Chondrocyte (in vitro differentiated cells): ENCODE measurements at regions not wholly inside any gene's neighbourhood (a gene's known extent, or its start where the extent isn't known, plus 50 kb on each side); places are given as distances from the start of the nearest gene placed in this dataset.

Experiments
- DNase-seq: peaks from one replicate; pipeline ENCODE4 v3.0.0; 2021; ENCODE audit warnings: mixed read lengths, low spot score
- H3K27ac Mint-ChIP-seq: one replicate; pipeline ENCODE4 v1.8.0; 2021; ENCODE audit warnings: mild to moderate bottlenecking, moderate library complexity, mixed read lengths; ENCODE audit not compliant: unreplicated experiment
- H3K27me3 Mint-ChIP-seq: 2 replicates; pipeline ENCODE4 v1.8.0; 2021; ENCODE audit warnings: low read depth, mixed read lengths
- H3K36me3 Mint-ChIP-seq: 2 replicates; pipeline ENCODE4 v1.8.0; 2021; ENCODE audit warnings: low read depth, mixed read lengths
- H3K4me1 Mint-ChIP-seq: 2 replicates; pipeline ENCODE4 v1.8.0; 2021; ENCODE audit warnings: low read depth, mild to moderate bottlenecking, mixed read lengths
- H3K4me3 Mint-ChIP-seq: one replicate; pipeline ENCODE4 v1.8.0; 2021; ENCODE audit warnings: mild to moderate bottlenecking, moderate library complexity, mixed read lengths; ENCODE audit not compliant: unreplicated experiment
- H3K9me3 Mint-ChIP-seq: 2 replicates; pipeline ENCODE4 v1.8.0; 2021; ENCODE audit warnings: low read depth, mixed read lengths
- TF ChIP-seq, protein P1 (sequence below): fragments of 200-600 bp; sonication (generic); IDR thresholded peaks from 2 replicates; pipeline ENCODE4 v1.5.0; 2021; ENCODE audit warnings: antibody characterized with exemption, mild to moderate bottlenecking, moderate library complexity

GRCh38 chr7:79781716-79782115 is 328.2 kb upstream of the MAGI2 start:
- Mint-ChIP-seq H3K4me3 (no peak overlapping the region), H3K27me3 (peaks cover 18% of the 10 kb centered on the region), H3K9me3 (peaks cover 6% of the 10 kb centered on the region), H3K27ac (no peak overlapping the region), H3K36me3 (peaks cover 2% of the 10 kb centered on the region), H3K4me1 (no peaks in the 10 kb centered on the region)
- TF ChIP-seq, protein P1, sequence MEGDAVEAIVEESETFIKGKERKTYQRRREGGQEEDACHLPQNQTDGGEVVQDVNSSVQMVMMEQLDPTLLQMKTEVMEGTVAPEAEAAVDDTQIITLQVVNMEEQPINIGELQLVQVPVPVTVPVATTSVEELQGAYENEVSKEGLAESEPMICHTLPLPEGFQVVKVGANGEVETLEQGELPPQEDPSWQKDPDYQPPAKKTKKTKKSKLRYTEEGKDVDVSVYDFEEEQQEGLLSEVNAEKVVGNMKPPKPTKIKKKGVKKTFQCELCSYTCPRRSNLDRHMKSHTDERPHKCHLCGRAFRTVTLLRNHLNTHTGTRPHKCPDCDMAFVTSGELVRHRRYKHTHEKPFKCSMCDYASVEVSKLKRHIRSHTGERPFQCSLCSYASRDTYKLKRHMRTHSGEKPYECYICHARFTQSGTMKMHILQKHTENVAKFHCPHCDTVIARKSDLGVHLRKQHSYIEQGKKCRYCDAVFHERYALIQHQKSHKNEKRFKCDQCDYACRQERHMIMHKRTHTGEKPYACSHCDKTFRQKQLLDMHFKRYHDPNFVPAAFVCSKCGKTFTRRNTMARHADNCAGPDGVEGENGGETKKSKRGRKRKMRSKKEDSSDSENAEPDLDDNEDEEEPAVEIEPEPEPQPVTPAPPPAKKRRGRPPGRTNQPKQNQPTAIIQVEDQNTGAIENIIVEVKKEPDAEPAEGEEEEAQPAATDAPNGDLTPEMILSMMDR, result no peak
- no peak for DNase-seq

- Mint-ChIP-seq H3K36me3 (peaks cover 2% of the 10 kb centered on the region), H3K4me3 (no peak overlapping the region), H3K27ac (no peak overlapping the region), H3K9me3 (peaks cover 5% of the 10 kb centered on the region), H3K27me3 (peaks cover 9% of the 10 kb centered on the region), H3K4me1 (no peaks in the 10 kb centered on the region)
- TF ChIP-seq, protein P1, result no peak
- DNase-seq, result no peak
Measured at GRCh38 chr7:79778786-79779770, 325.6 kb upstream of the MAGI2 start.

DNA sequence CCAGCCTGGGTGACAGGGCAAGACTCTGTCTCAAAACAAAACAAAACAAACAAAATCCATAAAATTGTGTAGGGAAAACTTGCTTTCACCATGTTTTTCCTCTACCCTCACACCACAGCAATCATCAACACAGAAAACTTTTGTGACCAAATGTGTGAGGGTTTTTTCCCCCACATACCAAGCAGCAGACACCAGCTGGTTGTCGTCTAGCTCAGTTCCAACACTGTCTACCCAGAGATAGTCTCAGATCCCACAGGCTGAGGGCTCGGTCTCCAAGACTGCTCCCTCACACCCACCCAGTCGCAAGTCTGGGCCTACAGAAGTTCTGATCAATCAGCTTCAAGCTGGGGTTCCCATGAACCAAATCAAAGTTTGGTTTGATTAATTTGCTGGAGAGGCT is 322.4 kb upstream of the MAGI2 start:
- DNase-seq, result no peak
- no peak overlapping the region for H3K27ac Mint-ChIP-seq
- H3K27me3 Mint-ChIP-seq, result peaks cover 2% of the 10 kb centered on the region
- TF ChIP-seq, protein P1, result no peak
- no peaks in the 10 kb centered on the region for H3K4me1 Mint-ChIP-seq
- no peak overlapping the region for H3K4me3 Mint-ChIP-seq
- no peaks in the 10 kb centered on the region for H3K9me3 Mint-ChIP-seq
- no peaks in the 10 kb centered on the region for H3K36me3 Mint-ChIP-seq

- Mint-ChIP-seq H3K4me3 (no peak overlapping the region), H3K36me3 (no peaks in the 10 kb centered on the region), H3K27ac (no peak overlapping the region), H3K9me3 (no peaks in the 10 kb centered on the region), H3K27me3 (peaks cover 3% of the 10 kb centered on the region), H3K4me1 (no peaks in the 10 kb centered on the region)
- DNase-seq, result no peak
- TF ChIP-seq, protein P1, result no peak
Measured at GRCh38 chr7:79774150-79774549, 320.7 kb upstream of the MAGI2 start.

DNA sequence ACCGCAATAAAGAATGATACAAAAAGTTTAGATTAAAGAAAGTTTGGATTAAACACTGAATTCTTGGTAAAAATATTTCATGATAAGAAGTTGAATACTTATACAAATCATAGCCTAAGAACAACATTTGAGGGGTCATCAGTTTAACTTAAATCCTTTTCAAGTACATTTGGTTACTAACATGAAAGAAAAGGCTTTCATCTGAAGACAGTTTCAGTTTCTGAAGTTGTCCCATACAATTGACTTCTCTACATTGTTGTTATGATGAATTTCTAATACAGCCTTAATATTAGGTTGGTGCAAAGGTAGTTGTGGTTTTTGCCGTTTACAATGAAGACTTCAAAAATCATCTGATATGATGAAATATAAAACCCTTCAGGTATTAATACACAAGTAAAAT is 317.5 kb upstream of the MAGI2 start:
- Mint-ChIP-seq H3K27me3 (peaks cover 3% of the 10 kb centered on the region), H3K9me3 (no peaks in the 10 kb centered on the region), H3K36me3 (no peaks in the 10 kb centered on the region), H3K4me3 (no peak overlapping the region), H3K27ac (no peak overlapping the region), H3K4me1 (no peaks in the 10 kb centered on the region)
- DNase-seq, result no peak
- TF ChIP-seq, protein P1, result no peak
